ENCODE measurements at regions not wholly inside any gene's neighbourhood (a gene's known extent, or its start where the extent isn't known, plus 50 kb on each side); places are given as distances from the start of the nearest gene placed in this dataset.
"Not testable (repeated sequence)": the region's sequence is repeated elsewhere in the genome, so short reads cannot be mapped to it uniquely, and the experiment has no call there.

GRCh38 chr4:159024266-159024665 is 78.6 kb upstream of the RAPGEF2 start:
- no peak overlapping the region for H3K27ac ChIP-seq
- no peak overlapping the region for H3K4me3 ChIP-seq (ENCODE audit: low read depth in 1 of 2, low read length in 1 of 2)
- H3K9me3 ChIP-seq: no peaks in the 10 kb centered on the region
- no peaks in the 10 kb centered on the region for H3K36me3 ChIP-seq
- H3K27me3 ChIP-seq: no peaks in the 10 kb centered on the region
- no peak for TF ChIP-seq CTCF (IDR thresholded peaks at IDR 0.05)
- H3K4me1 ChIP-seq (ENCODE audit: control insufficient read depth in 1 of 2, insufficient read depth in 1 of 2, low read depth in 1 of 2, low read length in 1 of 2): no peaks in the 10 kb centered on the region

- H3K27me3 ChIP-seq: no peaks in the 10 kb centered on the region
- no peaks in the 10 kb centered on the region for H3K9me3 ChIP-seq
- no peak overlapping the region for H3K4me3 ChIP-seq (ENCODE audit: low read depth in 1 of 2, low read length in 1 of 2)
- no peak for TF ChIP-seq CTCF (IDR thresholded peaks at IDR 0.05)
- no peaks in the 10 kb centered on the region for H3K4me1 ChIP-seq (ENCODE audit: control insufficient read depth in 1 of 2, insufficient read depth in 1 of 2, low read depth in 1 of 2, low read length in 1 of 2)
- H3K36me3 ChIP-seq: no peaks in the 10 kb centered on the region
- no peak overlapping the region for H3K27ac ChIP-seq
Observed at GRCh38 chr4:159024828-159025227, 78.1 kb upstream of the RAPGEF2 start.

DNA sequence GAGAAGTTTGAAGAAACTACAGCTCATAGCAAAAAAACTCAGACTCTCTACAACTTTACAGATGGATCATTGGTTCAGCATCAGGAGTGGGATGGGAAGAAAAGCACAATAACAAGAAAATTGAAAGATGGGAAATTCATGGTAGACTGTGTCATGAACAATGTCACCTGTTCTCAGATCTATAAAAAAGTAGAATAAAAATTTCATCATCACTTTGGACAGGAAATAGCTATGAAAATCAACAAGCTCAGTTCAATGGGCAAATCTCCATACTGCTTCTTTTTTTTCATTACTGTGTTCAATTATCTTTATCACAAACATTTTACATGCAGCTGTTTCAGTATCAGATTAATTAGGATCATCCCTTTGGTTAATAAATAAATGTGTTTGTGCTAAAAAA is 76.5 kb upstream of the RAPGEF2 start:
- Histone ChIP-seq H3K9me3 (no peaks in the 10 kb centered on the region), H3K4me1 (ENCODE audit: control insufficient read depth in 1 of 2, insufficient read depth in 1 of 2, low read depth in 1 of 2, low read length in 1 of 2) (no peaks in the 10 kb centered on the region), H3K27me3 (no peaks in the 10 kb centered on the region), H3K27ac (no peak overlapping the region), H3K4me3 (ENCODE audit: low read depth in 1 of 2, low read length in 1 of 2) (no peak overlapping the region), H3K36me3 (no peaks in the 10 kb centered on the region)
- TF ChIP-seq CTCF (IDR thresholded peaks at IDR 0.05): no peak

GRCh38 chr4:159027535-159027934 is 75.3 kb upstream of the RAPGEF2 start:
- Histone ChIP-seq H3K36me3 (no peaks in the 10 kb centered on the region), H3K27ac (no peak overlapping the region), H3K4me1 (ENCODE audit: control insufficient read depth in 1 of 2, insufficient read depth in 1 of 2, low read depth in 1 of 2, low read length in 1 of 2) (no peaks in the 10 kb centered on the region), H3K27me3 (no peaks in the 10 kb centered on the region), H3K4me3 (ENCODE audit: low read depth in 1 of 2, low read length in 1 of 2) (no peak overlapping the region), H3K9me3 (no peaks in the 10 kb centered on the region)
- no peak for TF ChIP-seq CTCF (IDR thresholded peaks at IDR 0.05)

GRCh38 chr4:159029481-159029880 is 73.4 kb upstream of the RAPGEF2 start:
- H3K27ac ChIP-seq: no peak overlapping the region
- H3K4me1 ChIP-seq (ENCODE audit: control insufficient read depth in 1 of 2, insufficient read depth in 1 of 2, low read depth in 1 of 2, low read length in 1 of 2): no peaks in the 10 kb centered on the region
- H3K27me3 ChIP-seq: no peaks in the 10 kb centered on the region
- no peaks in the 10 kb centered on the region for H3K9me3 ChIP-seq
- TF ChIP-seq CTCF (IDR thresholded peaks at IDR 0.05): no peak
- H3K4me3 ChIP-seq (ENCODE audit: low read depth in 1 of 2, low read length in 1 of 2): no peak overlapping the region
- H3K36me3 ChIP-seq: no peaks in the 10 kb centered on the region

DNA sequence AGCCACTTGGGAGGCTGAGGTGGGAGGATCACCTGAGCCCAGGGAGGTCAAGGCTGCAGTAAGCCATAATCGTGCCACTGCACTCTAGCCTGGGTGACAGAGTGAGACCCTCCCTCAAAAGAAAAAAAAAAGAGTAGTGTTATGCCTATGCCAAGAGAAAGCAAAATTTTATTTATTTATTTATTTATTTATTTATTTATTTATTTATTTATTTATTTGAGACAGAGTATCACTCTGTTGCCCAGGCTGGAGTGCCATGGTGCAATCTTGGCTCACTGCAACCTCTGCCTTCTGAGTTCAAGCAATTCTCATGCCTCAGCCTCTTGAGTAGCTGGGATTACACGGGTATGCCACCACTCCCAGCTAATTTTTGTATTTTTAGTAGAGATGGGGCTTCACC is 72.6 kb upstream of the RAPGEF2 start:
- not testable (repeated sequence) for H3K36me3 ChIP-seq; H3K4me3 ChIP-seq (ENCODE audit: low read depth in 1 of 2, low read length in 1 of 2); H3K4me1 ChIP-seq (ENCODE audit: control insufficient read depth in 1 of 2, insufficient read depth in 1 of 2, low read depth in 1 of 2, low read length in 1 of 2); H3K27ac ChIP-seq; H3K9me3 ChIP-seq; H3K27me3 ChIP-seq

Measured in neutrophil (primary cell).